HG03571 (cell line): ENCODE measurements at regions not wholly inside any gene's neighbourhood (a gene's known extent, or its start where the extent isn't known, plus 50 kb on each side); places are given as distances from the start of the nearest gene placed in this dataset.
A peak's percentile ranks its signal among the peaks of the same experiment; 100 is the strongest.
"Not testable (repeated sequence)": the region's sequence is repeated elsewhere in the genome, so short reads cannot be mapped to it uniquely, and the experiment has no call there.

ENCODE experiments used
- ATAC-seq: cut with Tn5 transposase; IDR thresholded peaks from one replicate; pipeline ENCODE4 v1.9.1; 2021; ENCODE audit not compliant: unreplicated experiment

- ATAC-seq = not testable (repeated sequence)
These were observed 1672.5 kb upstream of the B3GALT2 start for GRCh38 chr1:194858811-194859480.

- ATAC-seq = no peak
These were observed 1671.0 kb upstream of the B3GALT2 start for GRCh38 chr1:194857413-194857812.

- ATAC-seq = no peak
These were observed 1662.4 kb upstream of the B3GALT2 start for GRCh38 chr1:194848846-194849245.

GRCh38 chr1:194846488-194846887 lies 1660.1 kb upstream of the B3GALT2 start:
- peak; percentile 65 for ATAC-seq

- no peak for ATAC-seq
These were observed 1656.7 kb upstream of the B3GALT2 start for GRCh38 chr1:194843077-194843476.

- no peak for ATAC-seq
These were observed 1646.7 kb upstream of the B3GALT2 start for GRCh38 chr1:194833111-194833510.

GRCh38 chr1:194831595-194831994 lies 1645.2 kb upstream of the B3GALT2 start:
- not testable (repeated sequence) for ATAC-seq

- peak; percentile 81 for ATAC-seq
These were observed 1644.0 kb upstream of the B3GALT2 start for GRCh38 chr1:194830387-194830786.

GRCh38 chr1:194829492-194829891 lies 1643.1 kb upstream of the B3GALT2 start:
- ATAC-seq = no peak

GRCh38 chr1:194825382-194825781 lies 1639.0 kb upstream of the B3GALT2 start:
- no peak for ATAC-seq

GRCh38 chr1:194821091-194821490 lies 1634.7 kb upstream of the B3GALT2 start:
- no peak for ATAC-seq

GRCh38 chr1:194818674-194819073 lies 1632.3 kb upstream of the B3GALT2 start:
- no peak for ATAC-seq

- ATAC-seq = no peak
These were observed 1630.4 kb upstream of the B3GALT2 start for GRCh38 chr1:194816859-194817258.

- ATAC-seq = no peak
These were observed 1626.7 kb upstream of the B3GALT2 start for GRCh38 chr1:194813096-194813495.

GRCh38 chr1:194809665-194810064 lies 1623.3 kb upstream of the B3GALT2 start:
- no peak for ATAC-seq

- ATAC-seq = no peak
These were observed 1622.8 kb upstream of the B3GALT2 start for GRCh38 chr1:194809215-194809614.

- no peak for ATAC-seq
These were observed 1621.3 kb upstream of the B3GALT2 start for GRCh38 chr1:194807530-194808220.

GRCh38 chr1:194802572-194802971 lies 1616.2 kb upstream of the B3GALT2 start:
- ATAC-seq = no peak

GRCh38 chr1:194795917-194796593 lies 1609.6 kb upstream of the B3GALT2 start:
- peak; percentile 69 for ATAC-seq

- no peak for ATAC-seq
These were observed 1600.6 kb upstream of the B3GALT2 start for GRCh38 chr1:194787001-194787400.

GRCh38 chr1:194786027-194786426 lies 1599.6 kb upstream of the B3GALT2 start:
- ATAC-seq = no peak

- no peak for ATAC-seq
These were observed 1590.2 kb upstream of the B3GALT2 start for GRCh38 chr1:194776657-194777056.
